HepG2 (cell line): ENCODE measurements at regions not wholly inside any gene's neighbourhood (a gene's known extent, or its start where the extent isn't known, plus 50 kb on each side); places are given as distances from the start of the nearest gene placed in this dataset.

Source experiments
- BCL6 ChIP-seq: IDR thresholded peaks from 2 replicates; pipeline ENCODE4 v1.6.1; 2016; ENCODE audit warnings: missing genetic modification reagents, missing compliant biosample characterization
- CTCF ChIP-seq: sonication (generic); formaldehyde crosslinking; IDR thresholded peaks from 2 replicates; pipeline ENCODE4 v1.5.0; 2020; ENCODE audit warnings: mild to moderate bottlenecking, missing genetic modification reagents, moderate library complexity
- ELF1 ChIP-seq: sonication (generic); formaldehyde crosslinking; IDR thresholded peaks from 2 replicates; pipeline ENCODE4 v1.4.0; 2020; ENCODE audit warnings: missing genetic modification reagents
- FOXJ3 ChIP-seq: sonication (generic); formaldehyde crosslinking; IDR thresholded peaks from 2 replicates; pipeline ENCODE4 v1.4.0; 2020; ENCODE audit warnings: missing genetic modification reagents, mild to moderate bottlenecking, borderline replicate concordance
- KDM1A ChIP-seq: IDR thresholded peaks from 2 replicates; pipeline ENCODE4 v1.6.1; 2016; ENCODE audit warnings: missing compliant biosample characterization
- KLF6 ChIP-seq: IDR thresholded peaks from 2 replicates; pipeline ENCODE4 v1.8.0; 2016; ENCODE audit warnings: missing biosample characterization, missing genetic modification reagents
- MAFK ChIP-seq, 2 experiments: IDR thresholded peaks in 1 of 2; conservative IDR thresholded peaks in 1 of 2; 2 replicates each; pipeline ENCODE4 v1.6.1; 2011; ENCODE audit warnings: improper control_type of control experiment in 2 of 2, low read length in 2 of 2
- RORA ChIP-seq: sonication (generic); formaldehyde crosslinking; IDR thresholded peaks from 2 replicates; pipeline ENCODE4 v1.5.0; 2020; ENCODE audit warnings: mild to moderate bottlenecking, missing genetic modification reagents, moderate library complexity
- ZMYM3 ChIP-seq: sonication (generic); formaldehyde crosslinking; IDR thresholded peaks from 2 replicates; pipeline ENCODE4 v1.5.1; 2020; ENCODE audit warnings: mild to moderate bottlenecking, missing genetic modification reagents
- ZNF274 ChIP-seq: sonication (generic); formaldehyde crosslinking; IDR thresholded peaks from 2 replicates; pipeline ENCODE4 v1.5.1; 2020; ENCODE audit warnings: mild to moderate bottlenecking, missing genetic modification reagents
- ZNF350 ChIP-seq: sonication (generic); formaldehyde crosslinking; IDR thresholded peaks from 2 replicates; pipeline ENCODE4 v1.4.0; 2020; ENCODE audit warnings: mild to moderate bottlenecking, low read depth, missing genetic modification reagents, borderline replicate concordance
- ZNF510 ChIP-seq: sonication (generic); formaldehyde crosslinking; IDR thresholded peaks from 2 replicates; pipeline ENCODE4 v1.4.0; 2020; ENCODE audit warnings: low read depth, mild to moderate bottlenecking, missing genetic modification reagents
- ZZZ3 ChIP-seq: sonication (generic); formaldehyde crosslinking; IDR thresholded peaks from 2 replicates; pipeline ENCODE4 v1.4.0; 2020; ENCODE audit warnings: missing genetic modification reagents, mild to moderate bottlenecking, borderline replicate concordance

GRCh38 chr2:149715005-149715592 lies 127.5 kb upstream of the MMADHC start:
- TF ChIP-seq BCL6 (CRISPR knock-in tag) (no peak), ZNF350 (CRISPR knock-in tag) (no peak), KDM1A (no peak), ZNF274 (no peak), KLF6 (no peak), MAFK (conservative IDR thresholded peaks at IDR 0.05 in 1 of 2, IDR thresholded peaks at IDR 0.05 in 1 of 2; ENCODE audit: low read length in 2 of 2) (no peak), CTCF (CRISPR knock-in tag) (peak; percentile 62), ZZZ3 (CRISPR knock-in tag) (no peak), FOXJ3 (CRISPR knock-in tag) (no peak), RORA (CRISPR knock-in tag) (no peak), ELF1 (CRISPR knock-in tag) (no peak), ZMYM3 (CRISPR knock-in tag) (no peak), ZNF510 (CRISPR knock-in tag) (no peak)
